Colon (tissue), 2 donors: ENCODE measurements at regions not wholly inside any gene's neighbourhood (a gene's known extent, or its start where the extent isn't known, plus 50 kb on each side); places are given as distances from the start of the nearest gene placed in this dataset.
"Not testable (repeated sequence)": the region's sequence is repeated elsewhere in the genome, so short reads cannot be mapped to it uniquely, and the experiment has no call there.

ENCODE experiments used
- FAIRE-seq: peaks from 2 replicates; lab custom pipeline; 2012; peaks lifted over from hg19 to GRCh38; lab: Jason Lieb, UNC
- donor health status: control.
- donor health status: control.

DNA sequence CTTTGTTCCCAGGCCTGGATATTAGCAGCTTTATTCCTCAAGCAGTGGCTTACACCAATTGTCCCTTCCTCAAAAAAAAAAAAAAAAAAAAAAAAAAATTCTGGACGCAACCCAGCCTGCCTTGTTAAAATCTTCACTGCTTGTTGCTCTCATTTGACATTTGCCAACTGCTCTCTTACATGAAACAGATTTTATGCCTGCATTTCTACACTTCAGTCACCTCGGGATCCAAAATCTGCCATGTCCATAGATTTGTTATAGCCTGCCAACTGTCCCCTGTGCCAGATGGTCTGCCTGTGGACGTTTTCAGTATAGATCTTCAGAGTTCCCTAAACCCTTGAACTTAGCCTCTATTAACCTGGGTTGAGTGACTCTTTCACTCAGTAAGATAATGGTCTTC, 651.5 kb downstream of the FSCB start:
- no peak for FAIRE-seq

DNA sequence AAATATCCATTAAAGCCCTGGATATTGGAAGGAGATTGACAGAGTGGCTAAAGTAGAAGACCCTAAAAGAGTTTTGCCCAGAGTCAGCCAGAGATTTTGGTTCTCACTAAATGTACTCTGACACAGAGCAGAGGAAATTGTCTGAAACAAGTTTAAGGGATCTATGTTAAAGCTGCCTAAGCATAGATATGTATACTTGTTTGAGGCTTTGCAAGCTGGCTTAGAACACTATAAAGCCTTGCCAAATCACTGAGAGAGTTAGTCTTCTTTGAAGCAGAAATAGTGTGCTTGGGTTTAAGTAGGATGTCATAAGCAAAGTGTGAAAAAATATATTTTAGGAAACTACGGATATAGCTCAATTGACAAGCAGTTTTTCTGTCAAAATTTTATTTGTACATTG, 653.5 kb downstream of the FSCB start:
- no peak for FAIRE-seq

DNA sequence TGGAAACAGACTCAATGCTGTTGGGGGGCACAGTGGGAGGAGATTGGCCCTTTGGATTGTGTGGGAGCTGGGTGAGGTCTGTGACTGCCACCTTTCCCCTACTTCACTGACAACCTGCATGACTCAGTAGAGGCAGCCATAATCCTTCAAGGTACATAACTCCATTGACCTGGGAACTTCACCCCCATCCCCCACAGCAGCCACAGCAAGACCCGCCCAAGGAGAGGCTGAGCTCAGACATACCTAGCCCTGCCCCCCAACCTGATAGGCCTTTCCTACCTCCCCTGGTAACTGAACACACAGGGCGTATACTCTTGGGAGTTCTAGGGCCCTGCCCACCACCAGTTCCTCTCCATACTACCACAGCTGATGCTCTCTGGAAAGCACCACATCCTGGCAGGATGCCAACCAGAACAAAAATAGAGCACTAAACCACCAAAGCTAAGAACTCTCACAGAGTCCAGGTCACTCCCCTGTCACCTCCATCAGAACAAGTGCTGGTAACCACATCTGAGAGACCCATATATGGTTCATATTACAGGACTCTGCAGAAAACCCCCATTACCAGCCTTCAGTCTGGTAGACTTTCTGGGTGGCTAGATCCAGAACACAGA, 703.9 kb downstream of the FSCB start:
- no peak for FAIRE-seq

DNA sequence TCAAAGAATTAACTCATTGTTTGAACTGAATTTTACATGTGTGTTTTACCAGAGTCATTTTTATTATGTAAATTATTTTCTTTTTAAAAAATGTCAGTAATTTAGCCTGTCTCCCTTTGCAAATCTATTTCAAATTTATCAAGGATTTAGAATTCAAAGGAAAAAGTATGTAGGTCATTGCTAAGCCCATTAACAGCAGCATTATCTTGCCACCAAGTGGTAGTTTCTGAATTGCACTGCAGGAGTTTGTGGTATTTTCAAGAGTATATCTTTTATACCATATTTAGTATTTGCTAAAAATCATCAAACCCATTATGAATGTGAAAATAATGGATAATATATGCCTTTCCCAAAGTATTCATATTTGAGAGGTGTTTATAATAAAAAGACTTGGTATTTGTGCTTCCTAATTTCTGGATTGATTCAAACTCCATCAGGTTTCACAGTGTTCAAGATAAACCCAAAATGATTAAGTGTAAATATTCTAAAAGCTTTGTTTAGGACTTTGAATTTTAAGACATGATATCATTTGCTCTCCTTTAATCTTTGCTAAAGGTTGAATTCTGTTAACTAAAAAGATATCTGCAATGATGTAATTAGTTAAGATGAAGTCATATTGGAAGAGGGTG, 711.4 kb downstream of the FSCB start:
- no peak for FAIRE-seq

DNA sequence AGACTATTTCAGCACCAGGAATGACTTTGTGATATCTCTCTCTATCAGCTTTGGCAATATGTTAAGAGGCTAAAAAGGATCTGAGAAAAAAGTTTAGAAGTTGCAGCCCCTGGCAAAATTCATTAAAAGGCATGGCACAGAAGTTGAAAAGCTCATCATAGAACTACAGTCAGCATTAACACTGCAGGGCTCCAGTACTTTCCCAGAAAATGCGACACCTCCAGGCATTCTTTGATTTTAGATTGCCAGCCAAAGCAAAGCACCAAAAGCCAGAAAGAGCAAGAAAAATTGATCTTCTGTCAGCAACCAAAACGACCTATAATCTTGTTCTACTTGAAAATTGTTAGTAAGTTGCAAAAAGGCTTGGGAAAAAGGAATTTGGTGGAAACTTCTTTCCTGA, 713.5 kb downstream of the FSCB start:
- no peak for FAIRE-seq

DNA sequence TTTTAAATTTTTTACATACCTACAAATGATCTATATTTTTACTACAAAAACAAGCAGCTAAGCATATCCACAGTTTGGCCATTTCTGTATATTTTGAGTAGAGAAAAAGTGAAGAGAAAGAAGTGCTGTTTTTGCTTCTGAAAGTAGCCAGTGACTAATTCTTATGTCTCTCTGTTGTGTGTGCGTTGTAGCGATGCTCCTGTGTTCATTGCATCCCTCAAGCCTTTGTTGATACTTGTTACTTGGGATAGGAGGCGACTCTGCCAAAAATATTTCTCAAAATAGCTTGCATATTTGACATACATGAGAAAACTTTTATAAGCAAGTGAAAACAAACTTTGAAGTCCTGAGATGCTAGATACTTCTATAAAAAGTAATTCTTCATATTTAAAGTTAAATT, 714.1 kb downstream of the FSCB start:
- no peak for FAIRE-seq

DNA sequence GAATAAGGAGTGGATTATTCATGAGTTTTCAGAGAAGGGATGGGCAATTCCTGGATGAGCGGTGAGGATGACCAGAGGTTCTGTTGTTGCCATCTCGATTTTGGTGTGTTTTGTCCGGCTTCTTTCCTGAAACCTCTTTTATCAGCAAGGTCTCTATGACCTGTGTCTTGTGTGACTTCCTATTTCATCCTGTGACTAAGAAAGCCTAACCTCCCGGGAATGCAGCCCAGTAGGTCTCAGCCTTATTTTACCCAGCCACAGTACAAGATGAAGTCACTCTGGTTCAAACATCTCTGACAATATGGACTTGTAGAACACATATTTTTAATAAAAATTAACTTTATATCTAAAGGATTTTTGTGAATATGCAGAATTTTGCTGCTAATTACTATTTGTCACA, 716.4 kb downstream of the FSCB start:
- FAIRE-seq = no peak

DNA sequence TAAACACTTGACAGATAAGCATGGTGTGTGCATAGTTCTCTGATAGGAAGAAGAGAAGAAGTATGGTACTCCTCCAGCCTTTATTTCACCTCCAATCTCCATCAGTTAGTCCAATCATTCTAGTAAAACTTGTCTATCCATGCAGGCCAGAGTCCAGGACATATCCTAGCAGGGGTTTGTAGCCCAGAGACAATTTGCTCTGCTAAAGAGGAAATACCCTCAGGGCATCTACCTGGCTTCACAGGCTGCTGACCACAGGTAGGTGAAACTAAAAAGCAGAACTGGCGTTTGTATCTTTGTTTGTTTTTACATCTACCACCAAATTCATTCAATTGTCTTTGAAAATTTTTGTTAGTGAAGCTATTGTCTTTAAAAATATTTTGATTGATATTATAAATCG, 717.6 kb downstream of the FSCB start:
- FAIRE-seq = no peak

DNA sequence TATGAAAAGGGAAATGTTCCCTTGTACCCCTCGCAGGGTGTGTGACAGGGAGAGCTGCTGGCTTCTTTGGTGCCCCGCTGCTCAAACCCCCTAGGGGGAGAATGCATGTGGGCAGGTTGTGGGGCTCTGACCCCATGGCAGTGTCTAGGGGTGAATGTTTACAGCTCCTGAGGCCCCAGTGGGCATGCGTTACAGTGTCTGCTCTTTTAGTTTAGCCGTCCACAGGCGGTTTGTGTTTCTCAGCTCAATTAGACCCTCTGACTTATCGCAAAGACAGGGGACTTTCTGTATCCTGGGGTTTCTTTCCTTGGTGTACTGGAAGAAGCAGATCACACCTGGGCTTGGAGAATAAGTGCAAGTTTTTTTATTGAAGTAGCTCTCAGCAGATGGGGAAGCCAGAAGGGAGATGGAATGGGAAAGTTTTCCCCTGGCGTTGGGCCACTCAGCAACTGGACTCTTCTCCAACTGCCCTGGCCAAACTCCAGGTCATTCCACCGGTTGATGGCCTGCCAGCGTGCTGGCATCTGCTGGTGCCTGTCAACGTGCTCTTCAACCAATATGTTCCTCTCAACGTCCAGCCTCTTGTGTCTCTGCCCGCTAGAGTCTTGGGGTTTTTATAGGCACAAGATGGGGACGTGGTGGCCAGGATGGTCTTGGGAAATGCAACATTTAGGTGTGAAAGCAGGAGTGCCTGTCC, 720.9 kb downstream of the FSCB start:
- FAIRE-seq = no peak

DNA sequence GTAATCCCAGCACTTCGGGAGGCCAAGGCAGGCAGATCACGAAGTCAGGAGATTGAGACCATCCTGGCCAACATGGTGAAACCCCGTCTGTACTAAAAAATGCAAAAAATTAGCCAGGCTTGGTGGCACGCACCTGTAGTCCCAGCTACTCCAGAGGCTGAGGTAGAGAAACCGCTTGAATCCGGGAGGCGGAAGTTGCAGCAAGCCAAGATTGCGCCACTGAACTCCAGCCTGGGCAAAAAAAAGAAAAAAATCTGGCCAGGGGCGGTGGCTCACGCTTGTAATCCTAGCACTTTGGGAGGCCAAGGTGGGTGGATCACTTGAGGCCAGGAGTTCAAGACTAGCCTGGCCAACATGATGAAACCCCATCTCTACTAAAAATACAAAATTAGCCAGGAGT, 722.7 kb downstream of the FSCB start:
- FAIRE-seq = not testable (repeated sequence)

DNA sequence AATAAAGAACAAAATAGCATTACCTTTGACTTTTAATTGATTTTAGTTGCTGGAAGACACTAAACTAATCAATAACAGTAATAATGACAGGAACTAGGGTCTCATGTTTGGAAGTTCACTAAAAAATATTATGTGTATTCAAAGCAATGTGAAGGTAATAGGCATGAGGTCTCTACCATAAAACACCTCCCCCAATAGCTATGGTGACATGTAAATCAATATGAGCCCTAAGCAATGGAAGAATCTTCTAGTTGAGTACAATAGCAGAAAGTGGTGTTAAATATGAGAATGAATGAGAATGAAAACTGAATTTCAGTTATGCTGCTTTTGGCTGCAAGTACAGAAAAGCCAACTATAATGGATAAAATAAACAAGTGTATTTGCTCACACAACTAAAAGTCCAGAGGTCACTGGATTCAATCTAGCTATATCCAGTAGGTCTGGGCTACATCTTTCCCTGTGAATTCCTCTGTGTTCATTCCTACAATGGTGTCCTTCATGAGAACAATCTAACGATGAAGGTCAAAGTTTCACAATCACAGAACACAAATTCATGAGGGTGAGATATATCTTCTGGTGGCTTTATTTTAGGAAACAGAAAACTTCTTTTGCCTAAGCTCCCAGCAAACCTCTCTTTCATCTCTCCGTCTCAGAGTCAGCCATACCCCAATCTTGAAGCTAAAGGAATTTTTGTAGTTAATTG, 728.0 kb downstream of the FSCB start:
- FAIRE-seq = no peak

DNA sequence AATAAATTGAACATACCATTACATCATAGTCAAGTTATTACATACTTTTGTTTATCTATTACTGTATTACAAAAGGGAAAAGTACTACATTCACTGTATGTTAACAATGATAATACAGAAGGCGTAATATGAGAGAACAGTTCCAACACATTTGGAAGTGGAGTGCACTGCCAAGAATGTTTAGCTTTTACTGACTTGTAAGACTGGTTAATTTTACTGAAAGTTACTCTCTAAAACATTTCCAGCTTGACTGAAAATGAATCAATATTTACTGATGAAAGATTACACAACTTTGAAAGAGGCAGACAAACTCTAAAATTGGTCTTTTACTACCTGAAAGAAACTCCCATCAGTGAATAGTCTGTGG, 728.5 kb downstream of the FSCB start:
- FAIRE-seq = no peak

DNA sequence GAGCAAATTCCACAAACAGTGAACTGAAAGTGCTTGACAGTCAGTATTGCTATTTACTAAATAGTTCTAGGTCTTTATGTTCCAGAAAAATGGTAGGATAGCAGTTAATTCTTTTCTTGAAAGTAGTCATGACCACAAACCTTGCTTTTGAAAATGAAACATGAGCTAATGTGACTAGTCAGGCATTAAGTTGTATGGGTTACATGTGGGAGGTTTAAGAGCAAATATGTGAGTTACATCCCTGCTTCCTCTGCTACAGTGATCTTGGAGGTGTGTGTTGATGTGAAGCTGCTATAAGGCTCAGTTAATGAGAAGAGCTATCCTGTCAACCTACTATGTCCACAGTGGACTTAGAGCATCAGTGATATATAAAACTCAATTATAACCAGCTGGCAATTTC, 741.6 kb downstream of the FSCB start:
- FAIRE-seq = no peak

DNA sequence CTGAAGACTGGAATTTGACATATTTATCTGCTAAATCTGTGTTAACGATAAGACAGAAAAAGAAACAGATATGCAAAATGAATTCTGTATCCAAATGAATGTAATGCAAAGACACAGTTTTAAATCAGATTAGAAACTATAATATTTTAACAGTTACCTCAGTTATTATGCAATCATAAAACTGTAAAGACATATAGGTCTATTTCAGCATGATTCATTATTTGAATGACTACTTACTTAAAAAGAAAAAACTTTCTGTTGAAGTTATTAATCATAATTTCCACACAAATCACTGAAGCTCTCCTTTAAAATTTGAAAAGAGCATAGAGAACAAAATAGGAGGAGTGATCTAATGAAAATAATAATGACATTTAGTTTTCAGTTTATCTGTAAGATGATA, 742.6 kb downstream of the FSCB start:
- FAIRE-seq = no peak

DNA sequence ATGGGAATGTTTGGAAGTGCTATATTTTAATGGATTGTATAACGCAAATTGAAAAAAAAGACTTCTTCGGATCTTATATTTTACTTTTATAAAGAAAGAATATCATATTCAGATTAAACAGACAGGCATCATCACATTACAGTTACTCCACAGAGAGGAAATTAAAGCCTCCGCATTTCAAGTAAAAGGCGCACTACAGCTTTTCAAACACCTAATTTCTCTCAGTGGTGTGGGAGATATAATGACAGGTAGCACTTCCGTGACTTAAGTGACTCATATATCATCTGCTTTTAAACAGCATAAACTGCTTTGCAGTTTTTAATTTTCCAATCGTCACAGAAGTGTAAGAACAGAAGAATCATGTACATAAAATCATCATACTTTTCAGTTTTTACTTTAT, 751.4 kb downstream of the FSCB start:
- FAIRE-seq = no peak

DNA sequence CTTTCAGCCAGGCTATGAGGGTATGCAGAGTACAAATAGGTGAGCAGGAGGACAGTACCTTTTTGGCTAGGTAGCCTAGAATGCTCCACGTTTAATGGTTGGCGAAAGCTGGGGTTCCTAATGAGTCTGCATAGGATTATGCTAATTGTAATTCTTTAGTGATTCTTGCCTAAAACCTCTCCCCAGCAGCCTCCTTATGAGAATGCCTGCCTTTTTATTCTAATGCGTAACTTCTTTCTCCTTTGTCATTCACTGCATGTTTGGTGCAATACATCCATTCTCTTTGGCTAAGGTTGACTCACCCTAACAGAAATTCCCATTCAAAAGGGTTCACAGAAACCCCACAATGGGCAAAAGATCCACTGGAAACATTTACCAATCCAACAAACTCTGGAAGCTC, 752.2 kb downstream of the FSCB start:
- FAIRE-seq = no peak

DNA sequence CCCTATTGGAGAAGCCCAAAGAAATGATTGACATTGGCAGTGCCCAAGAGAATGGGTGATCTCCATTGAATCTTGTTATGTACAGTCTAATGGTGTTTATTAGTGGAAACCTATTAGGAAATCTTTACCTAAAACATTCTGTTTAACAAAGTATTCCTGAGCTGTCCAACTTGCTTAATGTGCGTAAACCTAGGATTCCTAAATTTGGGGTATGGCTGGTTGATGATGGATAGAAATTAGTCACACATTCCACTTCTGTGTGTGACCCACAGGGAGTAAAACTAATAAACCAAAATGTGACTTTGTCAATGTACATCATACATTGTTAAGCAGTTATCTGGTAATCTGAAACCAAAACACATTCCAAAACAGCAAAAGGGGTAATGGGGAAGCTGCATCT, 761.3 kb downstream of the FSCB start:
- no peak for FAIRE-seq

DNA sequence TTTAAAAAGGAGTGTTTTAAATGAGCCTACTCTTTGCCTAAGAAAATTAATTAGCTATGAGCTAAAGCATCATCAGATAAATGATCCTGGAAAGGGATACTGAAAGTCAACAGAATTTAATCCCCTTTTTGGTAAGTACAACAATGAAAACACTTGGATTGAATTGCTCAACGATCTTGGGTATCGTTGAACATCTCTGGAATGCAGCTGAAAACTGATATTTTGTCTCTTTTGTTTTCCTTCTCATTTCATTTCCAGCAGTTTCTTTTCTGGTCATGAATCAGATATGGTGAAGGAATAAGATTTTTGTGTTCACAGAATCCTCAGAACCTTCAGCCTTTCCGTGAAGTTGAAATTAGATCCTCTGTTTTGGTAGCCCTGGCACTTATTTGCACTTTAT, 771.2 kb downstream of the FSCB start:
- FAIRE-seq = no peak

DNA sequence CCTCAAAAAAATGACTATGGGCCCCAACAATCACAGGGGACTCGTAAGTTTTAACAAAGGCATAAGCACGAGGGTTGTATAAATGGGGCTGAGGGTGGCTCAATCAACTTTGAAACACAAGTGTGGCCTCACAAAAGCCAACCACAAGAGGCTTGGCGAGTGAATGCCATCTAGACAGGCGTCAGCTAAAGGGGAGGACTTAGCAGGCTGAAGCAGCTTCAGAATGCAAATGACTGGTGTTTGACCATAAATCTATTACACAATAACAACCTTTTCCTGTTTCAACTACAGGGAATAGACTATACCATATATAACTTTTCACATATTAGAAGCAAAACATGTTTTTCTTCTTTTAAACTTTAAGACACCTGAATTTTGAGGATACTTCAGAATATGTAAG, 777.9 kb downstream of the FSCB start:
- no peak for FAIRE-seq

DNA sequence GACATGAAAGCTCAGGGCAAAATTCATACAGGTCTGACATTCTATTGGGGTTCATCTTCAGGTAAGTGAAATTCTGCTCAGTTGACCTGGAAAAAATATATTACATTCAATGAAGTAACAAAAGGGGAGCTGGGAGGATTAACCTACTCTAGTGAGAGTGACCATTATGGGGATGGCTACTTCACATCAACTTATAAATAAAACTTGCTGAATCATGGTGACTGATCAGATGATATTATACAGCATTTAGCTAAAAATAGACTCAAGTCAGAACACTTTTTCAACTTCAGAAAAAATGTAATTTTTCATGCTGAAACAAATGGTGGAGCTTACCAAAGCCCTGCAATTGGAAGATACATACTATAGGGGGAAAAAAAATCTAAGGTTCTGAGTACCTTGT, 800.2 kb downstream of the FSCB start:
- no peak for FAIRE-seq

DNA sequence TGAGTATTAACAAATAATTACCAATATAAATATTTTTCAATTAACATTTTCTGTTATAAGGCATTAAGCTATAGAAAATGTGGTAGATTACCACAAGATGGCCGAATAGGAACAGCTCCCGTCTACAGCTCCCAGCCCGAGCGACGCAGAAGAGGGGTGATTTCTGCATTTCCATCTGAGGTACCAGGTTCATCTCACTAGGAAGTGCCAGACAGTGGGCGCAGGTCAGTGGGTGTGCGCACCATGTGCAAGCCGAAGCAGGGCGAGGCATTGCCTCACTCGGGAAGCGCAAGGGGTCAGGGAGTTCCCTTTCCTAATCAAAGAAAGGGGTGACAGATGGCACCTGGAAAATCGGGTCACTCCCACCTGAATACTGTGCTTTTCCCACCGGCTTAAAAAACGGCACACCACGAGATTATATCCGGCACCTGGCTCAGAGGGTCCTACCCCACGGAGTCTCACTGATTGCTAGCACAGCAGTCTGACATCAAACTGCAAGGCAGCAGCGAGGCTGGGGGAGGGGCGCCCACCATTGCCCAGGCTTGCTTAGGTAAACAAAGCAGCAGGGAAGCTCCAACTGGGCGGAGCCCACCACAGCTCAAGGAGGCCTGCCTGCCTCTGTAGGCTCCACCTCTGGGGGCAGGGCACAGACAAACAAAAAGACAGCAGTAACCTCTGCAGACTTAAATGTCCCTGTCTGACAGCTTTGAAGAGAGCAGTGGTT, 808.4 kb downstream of the FSCB start:
- not testable (repeated sequence) for FAIRE-seq

DNA sequence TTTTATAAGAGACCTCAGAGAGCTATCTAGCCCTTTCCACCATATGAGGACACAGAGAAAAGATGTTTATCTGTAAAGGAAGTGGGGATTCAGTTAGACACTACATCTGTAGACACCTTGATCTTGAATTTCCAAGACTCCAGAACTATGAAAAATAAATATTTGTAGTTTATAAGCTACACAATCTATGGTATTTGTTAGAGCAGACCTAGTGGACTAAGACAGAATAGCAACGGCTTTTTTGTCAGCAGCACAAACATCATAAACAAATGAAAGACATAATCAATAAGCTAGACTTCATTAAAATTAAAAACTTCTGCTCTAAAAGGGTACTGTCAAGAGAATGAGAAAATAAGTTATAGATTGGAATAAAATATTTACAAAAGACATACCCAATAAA, 810.1 kb downstream of the FSCB start:
- FAIRE-seq = no peak

DNA sequence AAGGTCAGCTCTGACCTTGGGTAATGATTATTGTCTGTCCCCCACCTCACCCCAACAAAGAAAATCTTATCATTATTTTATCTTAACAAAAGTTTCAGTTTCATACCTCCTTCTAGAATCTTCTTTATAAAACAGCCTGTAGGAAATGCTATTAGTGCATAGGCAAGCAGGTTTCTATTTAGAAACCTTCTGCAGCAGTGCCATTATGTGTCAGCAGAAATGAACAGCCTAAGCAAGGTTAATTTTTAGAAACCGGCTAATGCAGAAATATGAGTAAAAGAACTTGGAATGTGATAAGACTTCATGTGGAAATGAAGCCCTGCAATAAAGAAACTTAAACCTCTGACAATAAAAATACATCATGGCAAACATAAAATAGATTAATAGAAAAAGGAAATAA, 814.4 kb downstream of the FSCB start:
- no peak for FAIRE-seq
